Progenitor cell of endocrine pancreas (in vitro differentiated cells): ENCODE measurements at regions not wholly inside any gene's neighbourhood (a gene's known extent, or its start where the extent isn't known, plus 50 kb on each side); places are given as distances from the start of the nearest gene placed in this dataset.

Source experiments
- DNase-seq: peaks from one replicate; pipeline ENCODE4 v3.0.0; 2021; ENCODE audit warnings: low spot score; ENCODE audit not compliant: unreplicated experiment
- H3K27ac Mint-ChIP-seq: 2 replicates; pipeline ENCODE4 v1.8.0; 2021; ENCODE audit warnings: mild to moderate bottlenecking, moderate library complexity, mixed read lengths
- H3K27me3 Mint-ChIP-seq: 2 replicates; pipeline ENCODE4 v1.8.0; 2021; ENCODE audit warnings: mixed read lengths
- H3K36me3 Mint-ChIP-seq: 2 replicates; pipeline ENCODE4 v1.8.0; 2022; ENCODE audit warnings: mixed read lengths; ENCODE audit not compliant: insufficient read depth
- H3K4me1 Mint-ChIP-seq: 2 replicates; pipeline ENCODE4 v1.8.0; 2021; ENCODE audit warnings: low read depth, mixed read lengths
- H3K4me3 Mint-ChIP-seq: 2 replicates; pipeline ENCODE4 v1.8.0; 2021; ENCODE audit warnings: low read depth, mild to moderate bottlenecking, moderate library complexity, mixed read lengths
- H3K9me3 Mint-ChIP-seq: 2 replicates; pipeline ENCODE4 v1.8.0; 2021; ENCODE audit warnings: low read depth, mixed read lengths
- TF ChIP-seq, protein P1 (sequence below): fragments of 200-600 bp; sonication (generic); IDR thresholded peaks from one replicate; pipeline ENCODE4 v1.5.0; 2021; ENCODE audit warnings: antibody characterized with exemption, mild to moderate bottlenecking; ENCODE audit not compliant: unreplicated experiment

DNA sequence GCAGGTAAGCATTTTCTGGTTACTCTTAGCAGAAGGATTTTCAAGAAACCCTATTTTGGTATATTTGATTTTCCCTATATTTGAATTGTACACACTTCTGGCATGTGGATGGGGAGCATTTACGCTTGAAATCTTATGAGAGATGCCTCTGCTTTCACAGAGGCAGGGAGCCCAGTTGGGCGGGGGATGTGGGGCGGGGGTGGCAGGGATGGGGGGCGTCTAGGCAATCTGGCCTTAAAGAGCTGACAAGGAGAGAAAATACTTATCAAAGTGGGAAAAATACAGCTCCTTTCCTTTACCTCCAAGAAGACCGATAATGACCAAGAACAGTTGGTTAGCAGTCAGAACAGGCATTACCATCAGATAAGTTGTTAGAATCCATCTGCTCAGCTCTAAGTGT is 79.1 kb upstream of the NUDT7 start:
- no peak for DNase-seq
- H3K4me3 Mint-ChIP-seq, result no peak overlapping the region
- TF ChIP-seq, protein P1, sequence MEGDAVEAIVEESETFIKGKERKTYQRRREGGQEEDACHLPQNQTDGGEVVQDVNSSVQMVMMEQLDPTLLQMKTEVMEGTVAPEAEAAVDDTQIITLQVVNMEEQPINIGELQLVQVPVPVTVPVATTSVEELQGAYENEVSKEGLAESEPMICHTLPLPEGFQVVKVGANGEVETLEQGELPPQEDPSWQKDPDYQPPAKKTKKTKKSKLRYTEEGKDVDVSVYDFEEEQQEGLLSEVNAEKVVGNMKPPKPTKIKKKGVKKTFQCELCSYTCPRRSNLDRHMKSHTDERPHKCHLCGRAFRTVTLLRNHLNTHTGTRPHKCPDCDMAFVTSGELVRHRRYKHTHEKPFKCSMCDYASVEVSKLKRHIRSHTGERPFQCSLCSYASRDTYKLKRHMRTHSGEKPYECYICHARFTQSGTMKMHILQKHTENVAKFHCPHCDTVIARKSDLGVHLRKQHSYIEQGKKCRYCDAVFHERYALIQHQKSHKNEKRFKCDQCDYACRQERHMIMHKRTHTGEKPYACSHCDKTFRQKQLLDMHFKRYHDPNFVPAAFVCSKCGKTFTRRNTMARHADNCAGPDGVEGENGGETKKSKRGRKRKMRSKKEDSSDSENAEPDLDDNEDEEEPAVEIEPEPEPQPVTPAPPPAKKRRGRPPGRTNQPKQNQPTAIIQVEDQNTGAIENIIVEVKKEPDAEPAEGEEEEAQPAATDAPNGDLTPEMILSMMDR, result no peak

DNA sequence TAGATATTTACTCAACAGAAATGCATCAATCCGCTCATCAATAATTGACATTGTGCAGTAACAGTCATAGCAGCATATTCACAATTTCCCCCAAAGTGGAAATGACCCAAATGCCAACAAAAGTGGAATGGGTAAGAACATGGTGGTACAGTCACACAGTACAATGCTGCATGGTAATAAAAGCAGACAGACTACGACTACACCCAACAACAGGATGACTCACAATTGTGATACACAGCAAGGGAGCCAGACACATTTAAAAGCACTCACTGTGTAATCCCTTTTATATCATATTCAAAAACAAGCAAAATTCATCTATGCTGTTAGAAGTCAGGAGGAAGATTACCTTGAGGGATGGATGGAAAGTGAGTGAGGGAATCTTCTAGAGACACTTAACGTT is 76.5 kb upstream of the NUDT7 start:
- H3K4me1 Mint-ChIP-seq, result no peaks in the 10 kb centered on the region
- TF ChIP-seq, protein P1, result no peak
- H3K27ac Mint-ChIP-seq, result no peak overlapping the region
- no peak overlapping the region for H3K4me3 Mint-ChIP-seq
- H3K36me3 Mint-ChIP-seq, result no peaks in the 10 kb centered on the region
- H3K27me3 Mint-ChIP-seq, result peaks cover 4% of the 10 kb centered on the region
- DNase-seq, result no peak
- H3K9me3 Mint-ChIP-seq, result no peaks in the 10 kb centered on the region

More for the DNA sequence above, 79.1 kb upstream of the NUDT7 start:
- Mint-ChIP-seq H3K27me3 (no peaks in the 10 kb centered on the region), H3K27ac (no peak overlapping the region), H3K4me1 (no peaks in the 10 kb centered on the region), H3K9me3 (no peaks in the 10 kb centered on the region), H3K36me3 (no peaks in the 10 kb centered on the region)

DNA sequence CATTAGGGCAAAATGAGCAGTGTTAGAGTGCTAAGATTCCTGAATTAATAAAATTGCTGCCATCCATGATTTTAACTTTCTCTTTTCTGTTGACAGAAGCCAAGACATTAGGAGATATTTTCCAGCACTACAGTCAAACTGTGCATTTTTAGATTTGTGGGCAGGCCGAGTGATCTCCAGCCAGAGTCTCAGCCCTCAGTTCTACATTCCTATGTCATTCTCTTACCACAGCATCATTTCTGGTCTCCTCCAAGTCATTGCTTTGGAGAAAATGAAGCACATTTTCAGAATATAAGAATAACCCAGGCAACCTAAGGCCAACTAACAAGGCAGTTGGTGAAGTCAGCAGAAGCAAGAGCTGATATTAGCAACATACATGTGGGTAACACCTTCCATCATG is 74.6 kb upstream of the NUDT7 start:
- no peaks in the 10 kb centered on the region for H3K36me3 Mint-ChIP-seq
- H3K4me1 Mint-ChIP-seq, result no peaks in the 10 kb centered on the region
- H3K27ac Mint-ChIP-seq, result no peak overlapping the region
- peaks cover 10% of the 10 kb centered on the region for H3K27me3 Mint-ChIP-seq
- H3K4me3 Mint-ChIP-seq, result no peak overlapping the region
- TF ChIP-seq, protein P1, result no peak
- DNase-seq, result no peak
- no peaks in the 10 kb centered on the region for H3K9me3 Mint-ChIP-seq

DNA sequence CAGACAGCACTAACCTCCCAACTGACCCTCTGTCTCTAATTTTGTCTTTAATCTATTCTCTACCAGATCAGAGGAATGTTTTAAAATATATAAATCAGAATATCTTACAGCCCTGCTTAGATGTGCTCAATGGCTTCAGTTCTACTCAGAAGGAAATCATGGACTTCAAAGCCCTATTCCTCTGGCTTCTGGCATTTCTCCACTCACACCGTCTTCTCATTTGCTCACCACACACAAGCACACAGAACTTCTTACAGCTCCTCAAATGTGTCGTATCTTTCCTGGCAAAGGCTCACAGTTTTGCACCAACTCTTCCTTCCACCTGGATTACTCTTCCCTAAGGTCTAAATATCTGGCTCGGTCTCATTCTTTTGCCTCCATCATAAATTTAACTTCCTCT is 71.6 kb upstream of the NUDT7 start:
- Mint-ChIP-seq H3K36me3 (no peaks in the 10 kb centered on the region), H3K4me1 (no peaks in the 10 kb centered on the region), H3K4me3 (no peak overlapping the region), H3K9me3 (no peaks in the 10 kb centered on the region), H3K27me3 (peaks cover 14% of the 10 kb centered on the region), H3K27ac (no peak overlapping the region)
- TF ChIP-seq, protein P1, result no peak
- DNase-seq, result no peak

DNA sequence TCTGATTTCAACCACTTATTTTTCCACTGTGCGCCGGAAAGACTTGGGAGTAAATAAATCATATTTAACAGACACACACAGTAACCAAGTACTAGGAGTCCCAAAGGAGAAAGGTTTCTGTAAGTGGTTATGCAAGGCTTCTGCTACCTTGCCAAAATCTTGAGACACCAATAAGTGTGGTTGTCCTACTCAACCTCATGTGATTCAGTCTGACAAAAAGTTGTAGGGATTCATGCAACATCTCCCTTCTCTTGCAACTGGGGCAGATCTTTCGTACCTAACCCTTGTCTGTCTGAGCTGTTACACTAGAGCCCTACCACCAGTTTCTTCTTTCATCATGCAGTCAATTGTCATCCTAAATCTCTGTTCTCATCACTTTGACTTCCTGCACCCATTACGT is 69.9 kb upstream of the NUDT7 start:
- Mint-ChIP-seq H3K27me3 (peaks cover 17% of the 10 kb centered on the region), H3K36me3 (no peaks in the 10 kb centered on the region), H3K4me3 (no peak overlapping the region), H3K4me1 (no peaks in the 10 kb centered on the region), H3K27ac (no peak overlapping the region), H3K9me3 (peaks cover 4% of the 10 kb centered on the region)
- DNase-seq, result no peak
- TF ChIP-seq, protein P1, result no peak
